Upper lobe of left lung (tissue), 4 donors: ENCODE measurements at regions not wholly inside any gene's neighbourhood (a gene's known extent, or its start where the extent isn't known, plus 50 kb on each side); places are given as distances from the start of the nearest gene placed in this dataset.

Experiments used
- EP300 ChIP-seq, 4 donors: sonication (generic); formaldehyde crosslinking; IDR thresholded peaks; one replicate each; pipeline ENCODE4 v1.5.1; 2017; ENCODE audit warnings: antibody characterized with exemption in 4 of 4, control low read depth in 2 of 4
- POLR2A ChIP-seq, 4 donors: fragments of 450-650 bp; IDR thresholded peaks; one replicate each; pipeline ENCODE4 v1.5.1; 2016 to 2017; ENCODE audit warnings: antibody characterized with exemption in 4 of 4, mild to moderate bottlenecking in 2 of 4
- POLR2AphosphoS5 ChIP-seq, 2 donors: sonication (generic); formaldehyde crosslinking; IDR thresholded peaks; one replicate each; pipeline ENCODE4 v1.5.1; 2017; ENCODE audit warnings: antibody characterized with exemption in 2 of 2
- TF ChIP-seq, protein P1 (sequence below), 6 experiments: fragments of 450-650 bp in 4 of 6; fragments of 200-600 bp in 2 of 6; sonication (generic) in 2 of 6; IDR thresholded peaks; one replicate each; pipeline ENCODE4 v1.5.1; 2016 to 2019; ENCODE audit warnings: antibody characterized with exemption in 6 of 6

DNA sequence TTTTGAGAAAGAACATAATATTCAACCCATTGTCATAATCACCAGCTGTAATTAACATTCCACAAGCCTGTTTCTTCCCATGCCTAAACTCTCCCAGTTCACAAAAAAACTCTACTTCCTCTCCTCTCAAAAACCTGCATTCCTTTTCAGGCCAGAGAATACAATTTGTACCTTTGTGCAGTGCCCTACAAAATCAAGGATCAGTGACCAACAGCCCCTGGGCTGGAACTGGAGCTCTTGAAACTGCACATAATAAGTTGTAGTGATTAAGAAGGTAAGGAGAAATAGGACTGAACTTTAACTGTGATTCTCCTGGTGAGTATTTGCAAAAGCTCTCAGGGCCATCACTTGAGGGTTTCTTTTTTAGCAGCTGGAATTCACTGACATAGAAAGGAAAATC is 472.7 kb downstream of the RFC3 start:
- TF ChIP-seq POLR2A (IDR thresholded peaks at IDR 0.05), result no peak
- no peak for TF ChIP-seq POLR2AphosphoS5 (IDR thresholded peaks at IDR 0.05)
- TF ChIP-seq, protein P1, sequence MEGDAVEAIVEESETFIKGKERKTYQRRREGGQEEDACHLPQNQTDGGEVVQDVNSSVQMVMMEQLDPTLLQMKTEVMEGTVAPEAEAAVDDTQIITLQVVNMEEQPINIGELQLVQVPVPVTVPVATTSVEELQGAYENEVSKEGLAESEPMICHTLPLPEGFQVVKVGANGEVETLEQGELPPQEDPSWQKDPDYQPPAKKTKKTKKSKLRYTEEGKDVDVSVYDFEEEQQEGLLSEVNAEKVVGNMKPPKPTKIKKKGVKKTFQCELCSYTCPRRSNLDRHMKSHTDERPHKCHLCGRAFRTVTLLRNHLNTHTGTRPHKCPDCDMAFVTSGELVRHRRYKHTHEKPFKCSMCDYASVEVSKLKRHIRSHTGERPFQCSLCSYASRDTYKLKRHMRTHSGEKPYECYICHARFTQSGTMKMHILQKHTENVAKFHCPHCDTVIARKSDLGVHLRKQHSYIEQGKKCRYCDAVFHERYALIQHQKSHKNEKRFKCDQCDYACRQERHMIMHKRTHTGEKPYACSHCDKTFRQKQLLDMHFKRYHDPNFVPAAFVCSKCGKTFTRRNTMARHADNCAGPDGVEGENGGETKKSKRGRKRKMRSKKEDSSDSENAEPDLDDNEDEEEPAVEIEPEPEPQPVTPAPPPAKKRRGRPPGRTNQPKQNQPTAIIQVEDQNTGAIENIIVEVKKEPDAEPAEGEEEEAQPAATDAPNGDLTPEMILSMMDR (IDR thresholded peaks at IDR 0.05), result no peak
- TF ChIP-seq EP300 (IDR thresholded peaks at IDR 0.05), result no peak
